ENCODE measurements at regions not wholly inside any gene's neighbourhood (a gene's known extent, or its start where the extent isn't known, plus 50 kb on each side); places are given as distances from the start of the nearest gene placed in this dataset.

- TF ChIP-seq POLR2A (IDR thresholded peaks at IDR 0.05) (no peak), EP300 (IDR thresholded peaks at IDR 0.05) (no peak)
- TF ChIP-seq, protein P1, sequence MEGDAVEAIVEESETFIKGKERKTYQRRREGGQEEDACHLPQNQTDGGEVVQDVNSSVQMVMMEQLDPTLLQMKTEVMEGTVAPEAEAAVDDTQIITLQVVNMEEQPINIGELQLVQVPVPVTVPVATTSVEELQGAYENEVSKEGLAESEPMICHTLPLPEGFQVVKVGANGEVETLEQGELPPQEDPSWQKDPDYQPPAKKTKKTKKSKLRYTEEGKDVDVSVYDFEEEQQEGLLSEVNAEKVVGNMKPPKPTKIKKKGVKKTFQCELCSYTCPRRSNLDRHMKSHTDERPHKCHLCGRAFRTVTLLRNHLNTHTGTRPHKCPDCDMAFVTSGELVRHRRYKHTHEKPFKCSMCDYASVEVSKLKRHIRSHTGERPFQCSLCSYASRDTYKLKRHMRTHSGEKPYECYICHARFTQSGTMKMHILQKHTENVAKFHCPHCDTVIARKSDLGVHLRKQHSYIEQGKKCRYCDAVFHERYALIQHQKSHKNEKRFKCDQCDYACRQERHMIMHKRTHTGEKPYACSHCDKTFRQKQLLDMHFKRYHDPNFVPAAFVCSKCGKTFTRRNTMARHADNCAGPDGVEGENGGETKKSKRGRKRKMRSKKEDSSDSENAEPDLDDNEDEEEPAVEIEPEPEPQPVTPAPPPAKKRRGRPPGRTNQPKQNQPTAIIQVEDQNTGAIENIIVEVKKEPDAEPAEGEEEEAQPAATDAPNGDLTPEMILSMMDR (IDR thresholded peaks at IDR 0.05), result no peak
Observed at GRCh38 chr13:58698531-58698930, 1067.0 kb downstream of the PCDH17 start.

Data from upper lobe of left lung (tissue), 4 donors.